GOT3 (cell line): ENCODE measurements at regions not wholly inside any gene's neighbourhood (a gene's known extent, or its start where the extent isn't known, plus 50 kb on each side); places are given as distances from the start of the nearest gene placed in this dataset.
"Not testable (repeated sequence)": the region's sequence is repeated elsewhere in the genome, so short reads cannot be mapped to it uniquely, and the experiment has no call there.

Source experiments
- DNase-seq: peaks from one replicate; lab custom pipeline; 2025; ENCODE audit warnings: mixed read lengths; lab: John Stamatoyannopoulos, UW

DNA sequence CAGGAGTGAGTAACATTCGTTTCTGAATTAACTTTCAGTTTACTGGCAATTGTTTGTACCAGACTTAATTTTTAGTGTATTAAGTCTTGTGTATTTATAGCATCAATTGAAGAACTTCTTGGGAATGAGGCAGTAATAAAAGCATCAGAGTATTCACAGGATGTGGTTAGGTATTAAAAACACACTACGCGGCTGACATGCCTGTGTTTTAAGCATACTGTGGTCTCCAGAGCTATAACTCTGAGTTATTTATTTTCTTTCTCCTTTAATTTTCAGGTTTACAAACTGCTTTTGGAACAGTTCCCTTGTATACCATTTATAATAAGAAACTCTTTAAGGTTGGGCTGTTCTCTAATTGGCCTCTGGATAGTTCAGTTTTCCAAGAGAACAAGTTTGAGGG, 626.1 kb upstream of the NRG3 start:
- no peak for DNase-seq

GRCh38 chr10:81251457-81252115, 623.4 kb upstream of the NRG3 start:
- no peak for DNase-seq

- not testable (repeated sequence) for DNase-seq
Measured at GRCh38 chr10:81264991-81265390, 610.0 kb upstream of the NRG3 start.

- no peak for DNase-seq
Measured at GRCh38 chr10:81270051-81270450, 604.9 kb upstream of the NRG3 start.

DNA sequence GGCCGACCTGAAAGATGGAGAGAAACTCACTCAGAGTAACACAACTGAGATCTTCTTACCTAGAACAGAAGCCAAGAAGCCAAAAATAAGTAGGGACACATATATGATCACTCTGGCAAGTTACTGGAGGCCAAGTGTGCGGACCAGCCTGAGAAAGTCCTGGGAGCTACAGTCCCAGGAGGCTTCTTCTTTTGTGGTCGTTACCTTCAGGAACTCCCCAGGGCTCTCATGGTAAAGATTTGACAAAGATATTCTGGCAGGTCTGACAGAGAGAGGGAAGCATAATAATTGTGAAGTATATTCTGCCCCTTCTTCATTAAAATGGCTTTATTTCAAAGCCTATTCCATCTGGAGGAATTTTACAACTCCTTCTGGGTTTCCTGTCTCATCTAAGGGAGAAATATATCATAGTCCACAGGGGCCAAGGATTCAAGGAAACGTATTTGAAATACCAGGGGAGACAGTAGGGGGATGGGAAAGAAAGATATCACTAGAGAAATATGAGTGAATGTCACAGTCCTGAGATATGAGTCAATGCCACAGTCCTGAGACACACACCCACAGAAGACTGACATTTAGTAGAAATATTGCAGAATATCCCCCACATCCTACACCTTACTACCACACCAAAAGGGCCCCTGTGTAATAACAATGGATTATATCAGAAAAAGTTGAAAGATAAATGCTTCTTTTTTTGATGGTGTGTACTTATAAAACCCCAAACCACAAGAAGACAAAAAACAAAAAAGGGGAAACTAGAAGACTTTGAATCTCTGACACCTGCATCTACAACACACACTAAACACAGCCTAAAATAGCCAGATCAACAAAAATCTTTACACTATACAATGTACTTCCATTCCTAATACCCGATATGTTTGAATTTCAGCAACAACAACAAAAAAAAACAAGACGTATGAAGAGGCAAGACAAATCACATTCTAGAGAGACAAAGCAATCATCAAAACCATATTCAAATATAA, 594.2 kb upstream of the NRG3 start:
- no peak for DNase-seq

DNA sequence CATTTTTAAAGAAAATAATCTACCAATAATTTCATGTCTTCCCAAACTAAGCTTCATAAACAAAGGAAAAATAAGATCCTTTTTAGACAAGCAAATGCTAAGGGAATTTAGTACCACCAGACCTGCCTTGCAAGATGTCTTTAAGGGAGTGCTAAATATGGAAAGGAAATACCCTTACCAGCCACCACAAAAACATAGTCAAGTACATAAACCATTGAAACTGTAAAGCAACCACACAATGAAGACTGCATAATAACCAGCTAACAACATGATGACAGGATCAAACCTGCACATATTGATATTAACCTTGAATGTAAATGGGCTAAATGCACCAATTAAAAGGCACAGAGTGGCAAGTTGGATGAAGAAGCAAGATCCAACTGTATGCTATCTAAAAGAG, 586.5 kb upstream of the NRG3 start:
- no peak for DNase-seq

- no peak for DNase-seq
Measured at GRCh38 chr10:81297292-81297691, 577.7 kb upstream of the NRG3 start.

- no peak for DNase-seq
Measured at GRCh38 chr10:81303656-81304055, 571.3 kb upstream of the NRG3 start.

GRCh38 chr10:81306971-81307782, 567.8 kb upstream of the NRG3 start:
- DNase-seq, result no peak

- no peak for DNase-seq
Measured at GRCh38 chr10:81309041-81309552, 565.9 kb upstream of the NRG3 start.

- DNase-seq, result no peak
Measured at GRCh38 chr10:81314471-81314870, 560.5 kb upstream of the NRG3 start.

GRCh38 chr10:81315026-81315425, 560.0 kb upstream of the NRG3 start:
- DNase-seq, result no peak

GRCh38 chr10:81348003-81348402, 527.0 kb upstream of the NRG3 start:
- DNase-seq, result no peak

DNA sequence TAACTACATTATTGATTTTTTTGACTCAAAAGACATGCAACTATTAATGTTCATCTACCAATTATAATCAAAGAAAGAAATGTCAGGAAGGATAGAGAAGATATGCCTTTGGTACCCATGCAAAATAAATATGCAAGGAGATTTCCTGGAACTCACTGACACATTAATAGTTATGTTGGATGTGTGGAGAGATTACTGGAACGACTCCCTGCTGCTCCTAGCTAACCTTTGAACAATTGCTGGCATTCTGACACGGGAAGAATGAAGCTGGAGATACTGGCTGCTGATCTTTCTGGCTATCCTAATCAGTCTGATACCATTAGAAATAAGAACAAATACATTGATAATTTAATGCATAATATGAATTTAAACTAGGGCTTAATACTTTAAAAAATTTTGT, 507.9 kb upstream of the NRG3 start:
- no peak for DNase-seq

DNA sequence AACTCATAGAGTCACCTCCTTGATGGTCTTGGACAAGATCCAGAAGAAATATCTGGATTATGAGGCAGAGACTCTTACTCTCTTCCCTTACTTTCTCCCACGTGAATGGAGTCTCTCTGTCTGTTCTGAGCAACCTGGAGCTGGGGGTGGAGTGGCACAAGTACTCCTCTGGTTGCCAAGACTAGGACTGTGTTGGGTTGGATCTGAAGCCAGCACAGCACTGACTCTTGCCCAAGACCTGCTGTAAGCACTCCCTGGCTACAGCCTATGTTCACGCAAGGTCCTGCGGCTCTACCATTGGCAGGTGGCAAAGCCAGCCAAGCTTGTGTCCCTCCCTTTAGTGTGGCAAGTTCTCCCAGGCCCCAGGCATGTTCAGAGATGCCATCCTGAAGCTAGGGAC, 488.2 kb upstream of the NRG3 start:
- no peak for DNase-seq

GRCh38 chr10:81403451-81403850, 471.5 kb upstream of the NRG3 start:
- no peak for DNase-seq

DNA sequence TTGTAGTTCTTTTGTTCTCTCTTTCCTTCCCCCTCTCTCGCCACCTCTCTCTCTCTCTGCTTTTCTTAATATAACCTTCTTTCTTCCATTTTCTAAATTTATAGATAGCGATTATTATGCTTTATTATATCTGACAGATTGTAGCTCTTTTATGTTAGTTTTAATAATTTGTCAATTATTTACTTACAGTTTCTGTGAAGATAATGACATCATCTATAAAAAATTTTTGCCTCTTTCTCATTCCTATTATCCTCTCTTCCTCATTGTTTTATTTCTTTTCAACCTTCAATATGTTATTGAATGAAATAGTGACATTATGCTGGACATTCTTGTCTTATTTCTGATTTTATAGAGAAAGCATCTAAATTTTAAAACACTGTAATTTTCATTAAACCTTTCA, 469.6 kb upstream of the NRG3 start:
- DNase-seq, result no peak

DNA sequence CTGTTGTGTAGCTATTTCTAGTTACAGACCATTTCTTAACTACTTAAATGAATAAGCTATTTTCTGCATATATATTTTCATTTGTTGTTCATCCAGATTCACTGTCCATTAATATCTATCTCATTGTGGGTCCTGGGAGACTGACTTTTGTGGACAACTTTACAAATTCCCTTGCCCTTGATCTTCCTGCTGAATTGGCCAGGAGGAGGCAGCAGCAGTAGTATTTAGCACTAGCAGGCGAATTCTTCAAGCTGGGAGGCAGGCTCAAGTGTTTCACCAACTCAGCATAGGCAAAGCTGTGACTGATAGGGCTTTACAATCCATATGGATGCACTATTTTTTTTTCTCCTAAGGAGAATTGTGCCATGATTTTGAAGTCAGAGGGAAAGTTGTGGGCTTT, 461.0 kb upstream of the NRG3 start:
- DNase-seq, result no peak

DNA sequence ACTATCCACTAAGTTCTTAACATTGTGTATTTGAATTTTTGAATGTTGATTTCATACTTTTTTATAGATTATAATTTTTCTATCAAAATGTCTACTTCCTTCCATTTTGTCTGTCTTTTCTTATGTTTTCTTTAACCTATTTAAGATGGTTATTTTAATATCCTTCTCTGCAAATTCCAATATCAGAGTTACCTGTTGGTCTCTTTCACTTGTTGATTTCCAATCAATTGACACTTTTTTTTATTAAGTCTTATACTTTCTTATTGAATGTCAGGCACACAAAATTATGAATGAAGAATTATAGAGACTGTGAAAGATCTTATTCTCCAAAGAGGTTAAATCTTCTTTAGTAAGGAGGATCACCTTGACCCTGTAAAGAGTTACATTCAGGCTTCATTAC, 448.3 kb upstream of the NRG3 start:
- DNase-seq, result no peak

- DNase-seq, result no peak
Measured at GRCh38 chr10:81428456-81429134, 446.4 kb upstream of the NRG3 start.

DNA sequence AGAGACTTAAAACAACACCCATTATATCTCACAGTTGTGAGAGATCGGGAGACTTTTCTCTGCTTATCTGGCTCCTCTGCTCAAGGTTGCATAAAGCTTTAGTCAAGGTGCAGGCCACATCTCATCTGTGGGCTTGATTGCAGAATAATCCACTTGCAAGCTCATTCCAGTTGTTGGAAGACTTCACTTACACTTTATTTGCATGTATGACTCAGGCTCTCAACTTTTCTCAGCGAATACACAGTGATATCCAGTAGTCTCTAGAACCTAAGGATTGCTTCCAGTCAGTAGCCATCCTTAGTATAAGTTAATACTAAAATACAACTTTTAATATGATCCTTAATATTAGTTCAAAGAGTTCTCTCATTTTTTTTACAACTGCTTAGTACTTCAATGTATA, 435.5 kb upstream of the NRG3 start:
- no peak for DNase-seq

DNA sequence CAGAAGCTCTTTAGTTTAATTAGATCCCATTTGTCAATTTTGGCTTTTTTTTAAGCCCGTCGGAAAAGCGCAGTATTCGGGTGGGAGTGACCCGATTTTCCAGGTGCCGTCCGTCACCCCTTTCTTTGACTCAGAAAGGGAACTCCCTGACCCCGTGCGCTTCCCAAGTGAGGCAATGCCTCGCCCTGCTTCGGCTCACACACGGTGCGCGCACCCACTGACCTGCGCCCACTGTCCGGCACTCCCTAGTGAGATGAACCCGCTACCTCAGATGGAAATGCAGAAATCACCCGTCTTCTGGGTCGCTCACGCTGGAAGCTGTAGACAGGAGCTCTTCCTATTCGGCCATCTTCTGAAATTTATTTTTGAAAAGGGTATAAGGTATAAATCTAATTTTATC, 433.4 kb upstream of the NRG3 start:
- not testable (repeated sequence) for DNase-seq
